Stimulated activated CD8-positive, alpha-beta memory T cell treated with anti-CD3 and anti-CD28 coated beads, Interleukin-12 subunit alpha, Interleukin-12 subunit beta, amount 100 ng/mL, for 24 hours (primary cell): ENCODE measurements at regions not wholly inside any gene's neighbourhood (a gene's known extent, or its start where the extent isn't known, plus 50 kb on each side); places are given as distances from the start of the nearest gene placed in this dataset.

Experiments
- DNase-seq: peaks from one replicate; pipeline ENCODE4 v3.0.0-alpha.2; 2020; ENCODE audit errors: extremely low read depth

GRCh38 chr7:127446842-127447241 is 54.3 kb upstream of the ZNF800 start:
- DNase-seq = no peak
